Frontal cortex (tissue), 3 donors: ENCODE measurements at regions not wholly inside any gene's neighbourhood (a gene's known extent, or its start where the extent isn't known, plus 50 kb on each side); places are given as distances from the start of the nearest gene placed in this dataset.
"Not testable (repeated sequence)": the region's sequence is repeated elsewhere in the genome, so short reads cannot be mapped to it uniquely, and the experiment has no call there.

Experiments
- DNase-seq, 2 donors: peaks; one replicate each; pipeline ENCODE4 v3.0.0; 2012; ENCODE audit warnings: low spot score in 2 of 2
- FAIRE-seq: peaks from 2 replicates; lab custom pipeline; 2012; peaks lifted over from hg19 to GRCh38; lab: Jason Lieb, UNC
- donor health status: control.
- donor health status: control.
- donor health status: control.

GRCh38 chr6:128606611-128607010 lies 86.2 kb upstream of the PTPRK start:
- no peak for FAIRE-seq

GRCh38 chr6:128605961-128606360 lies 85.6 kb upstream of the PTPRK start:
- FAIRE-seq (no peak), DNase-seq (no peak)

More at GRCh38 chr6:128606611-128607010, 86.2 kb upstream of the PTPRK start:
- DNase-seq = no peak

- no peak for DNase-seq
- FAIRE-seq = no peak
Measured at GRCh38 chr6:128601060-128601459, 80.7 kb upstream of the PTPRK start.

GRCh38 chr6:128600397-128600951 lies 80.1 kb upstream of the PTPRK start:
- FAIRE-seq (no peak), DNase-seq (no peak)

- no peak for DNase-seq
- no peak for FAIRE-seq
Measured at GRCh38 chr6:128599036-128599435, 78.6 kb upstream of the PTPRK start.

- FAIRE-seq (no peak), DNase-seq (no peak)
Measured at GRCh38 chr6:128598571-128598970, 78.2 kb upstream of the PTPRK start.

- FAIRE-seq = no peak
- DNase-seq = no peak
Measured at GRCh38 chr6:128597956-128598355, 77.6 kb upstream of the PTPRK start.

- no peak for DNase-seq
- FAIRE-seq = no peak
Measured at GRCh38 chr6:128597004-128597403, 76.6 kb upstream of the PTPRK start.

- no peak for DNase-seq
- no peak for FAIRE-seq
Measured at GRCh38 chr6:128595544-128595943, 75.1 kb upstream of the PTPRK start.

GRCh38 chr6:128586095-128586494 lies 65.7 kb upstream of the PTPRK start:
- FAIRE-seq (no peak), DNase-seq (no peak)

GRCh38 chr6:128580224-128581110 lies 60.1 kb upstream of the PTPRK start:
- DNase-seq = no peak
- no peak for FAIRE-seq

GRCh38 chr6:128575254-128575653 lies 54.9 kb upstream of the PTPRK start:
- not testable (repeated sequence) for DNase-seq, FAIRE-seq

GRCh38 chr6:128574402-128574801 lies 54.0 kb upstream of the PTPRK start:
- DNase-seq (no peak), FAIRE-seq (no peak)

- DNase-seq (no peak), FAIRE-seq (no peak)
Measured at GRCh38 chr6:128573036-128573435, 52.6 kb upstream of the PTPRK start.

GRCh38 chr6:128572294-128572693 lies 51.9 kb upstream of the PTPRK start:
- no peak for DNase-seq
- no peak for FAIRE-seq

GRCh38 chr6:128570680-128571063 lies 50.3 kb upstream of the PTPRK start:
- no peak for DNase-seq
- no peak for FAIRE-seq

GRCh38 chr6:128569732-128570679 lies 49.6 kb upstream of the PTPRK start:
- no peak for FAIRE-seq
- no peak for DNase-seq
